Activated CD4-positive, alpha-beta T cell treated with anti-CD3 and anti-CD28 coated beads for 4 hours (primary cell): ENCODE measurements at regions not wholly inside any gene's neighbourhood (a gene's known extent, or its start where the extent isn't known, plus 50 kb on each side); places are given as distances from the start of the nearest gene placed in this dataset.

Source experiments
- DNase-seq, 2 donors: peaks; one replicate each; pipeline ENCODE4 v3.0.0-alpha.2; 2020

DNA sequence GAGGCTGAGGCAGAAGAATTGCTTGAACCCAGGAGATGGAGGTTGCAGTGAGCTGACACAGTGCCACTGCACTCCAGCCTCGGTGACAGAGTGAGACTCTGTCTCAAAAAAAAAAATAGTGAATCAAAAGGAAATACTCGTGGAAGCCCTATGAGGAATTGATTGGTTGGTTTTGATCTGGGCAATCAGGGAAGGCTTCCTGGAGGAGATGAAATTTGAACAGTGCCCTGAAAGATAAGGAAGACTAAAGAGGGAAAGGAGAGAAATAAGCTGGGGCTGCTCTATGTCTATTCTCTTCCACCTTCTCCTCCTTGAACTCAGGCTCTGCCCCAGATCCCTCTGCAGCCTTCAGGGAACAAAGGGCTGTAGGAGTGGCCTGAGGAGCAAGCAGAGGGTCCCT, 54.1 kb downstream of the IRF2BPL start:
- DNase-seq = no peak

DNA sequence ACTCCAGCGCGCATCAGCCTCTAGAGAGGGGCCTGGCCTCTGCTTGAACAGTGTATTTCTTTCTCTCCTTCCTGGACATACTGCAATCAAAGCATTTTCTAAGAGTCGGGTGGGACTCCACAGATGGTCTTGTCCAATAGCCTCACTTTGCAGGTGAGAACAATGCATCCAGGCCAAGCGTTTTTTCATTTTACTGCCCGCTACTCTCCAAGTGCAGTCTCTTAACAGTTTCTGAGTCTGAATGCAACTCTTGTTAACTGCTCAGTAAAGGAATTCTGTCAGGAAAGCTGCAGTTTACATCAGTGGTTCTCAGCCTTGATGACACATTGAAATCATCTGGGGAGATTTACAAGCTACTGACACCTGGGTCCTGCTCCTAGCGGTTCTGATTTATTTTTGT, 57.0 kb downstream of the IRF2BPL start:
- no peak for DNase-seq

DNA sequence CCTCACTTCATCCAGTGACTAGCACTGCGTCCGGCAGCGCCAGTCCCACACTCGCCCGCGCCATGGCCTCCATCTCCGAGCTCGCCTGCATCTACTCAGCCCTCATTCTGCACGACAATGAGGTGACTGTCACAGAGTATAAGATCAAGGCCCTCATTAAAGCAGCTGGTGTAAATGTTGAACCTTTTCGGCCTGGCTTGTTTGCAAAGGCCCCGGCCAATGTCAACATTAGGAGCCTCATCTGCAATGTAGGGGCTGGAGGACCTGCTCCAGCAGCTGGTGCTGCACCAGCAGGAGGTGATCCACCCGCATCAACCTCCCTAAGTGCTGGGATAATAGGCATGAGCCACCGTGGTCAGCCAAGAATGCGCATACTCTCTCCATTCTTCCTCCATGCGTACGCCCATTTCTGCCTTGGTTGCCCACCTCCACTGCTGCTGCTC, 59.9 kb downstream of the IRF2BPL start:
- no peak for DNase-seq

DNA sequence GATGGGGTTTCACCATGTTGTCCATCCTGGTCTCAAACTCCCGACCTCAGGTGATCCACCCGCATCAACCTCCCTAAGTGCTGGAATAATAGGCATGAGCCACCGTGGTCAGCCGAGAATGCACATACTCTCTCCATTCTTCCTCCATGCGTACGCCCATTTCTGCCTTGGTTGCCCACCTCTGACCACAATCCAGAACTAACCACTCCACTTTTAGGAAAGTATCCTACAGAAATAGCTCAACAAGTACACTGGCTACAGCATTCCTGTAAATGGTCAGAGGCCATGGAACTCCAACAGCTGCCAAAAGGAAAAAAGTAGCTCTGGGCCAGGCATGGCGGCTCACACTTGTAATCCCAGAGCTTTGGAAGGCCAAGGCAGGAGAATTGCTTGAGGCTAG, 60.7 kb downstream of the IRF2BPL start:
- no peak for DNase-seq

DNA sequence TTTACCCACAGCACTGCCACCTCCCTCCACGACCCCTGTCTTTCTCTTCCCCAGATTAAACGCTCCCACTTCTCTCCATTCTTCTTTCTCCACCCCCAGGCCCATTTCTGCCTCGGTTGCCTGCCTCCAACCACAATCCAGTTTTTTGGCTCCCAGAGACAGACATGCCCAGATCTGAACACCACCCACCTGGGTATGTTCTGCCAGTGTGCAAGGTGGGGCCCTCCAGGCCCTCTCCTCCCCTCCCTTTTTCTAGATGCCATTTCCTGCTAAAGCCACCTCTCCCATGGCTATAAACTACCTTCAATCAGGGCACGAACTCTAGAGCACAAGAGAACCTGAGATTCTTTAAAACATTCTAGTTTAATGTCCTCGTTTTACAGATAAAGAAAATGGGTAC, 63.3 kb downstream of the IRF2BPL start:
- no peak for DNase-seq

DNA sequence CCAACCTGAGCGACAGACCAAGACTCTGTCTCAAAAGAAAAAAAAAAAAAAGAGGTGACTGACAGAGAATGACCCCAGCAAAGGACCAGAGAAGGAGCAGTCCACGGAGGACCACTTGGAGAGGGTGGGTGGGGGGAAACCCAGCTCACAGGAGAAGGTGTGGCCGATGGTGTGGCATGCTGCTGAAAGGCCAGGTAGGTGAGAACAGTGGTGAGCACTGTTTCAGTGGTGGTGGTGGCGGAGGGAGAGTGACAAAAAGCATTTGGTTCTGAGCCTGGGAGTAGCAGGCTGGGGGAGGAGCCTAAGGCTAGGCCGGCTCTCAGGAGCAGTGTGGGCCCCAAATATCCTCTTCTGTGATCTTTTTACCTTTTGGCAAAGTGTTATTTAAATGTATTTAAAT, 63.8 kb downstream of the IRF2BPL start:
- DNase-seq = no peak

DNA sequence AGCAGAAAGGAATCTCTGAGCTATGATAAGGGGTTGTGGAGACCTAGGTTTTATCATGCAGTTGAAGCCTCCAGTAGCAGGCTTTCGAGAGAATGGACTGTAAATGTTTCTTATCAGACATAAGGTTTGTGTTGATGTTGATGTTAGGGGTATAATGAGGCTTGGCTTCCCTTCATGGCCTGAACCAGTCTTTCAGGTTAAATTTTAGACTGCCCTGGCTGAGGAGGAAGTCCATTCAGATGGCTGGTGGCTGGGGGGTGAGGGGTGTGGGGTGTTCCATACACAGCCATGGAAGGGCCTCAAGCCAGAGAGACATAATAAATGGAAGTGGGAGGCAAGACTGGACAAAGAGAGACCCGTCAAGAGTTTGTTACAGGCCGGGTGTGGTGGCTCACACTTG, 65.1 kb downstream of the IRF2BPL start:
- DNase-seq = no peak

DNA sequence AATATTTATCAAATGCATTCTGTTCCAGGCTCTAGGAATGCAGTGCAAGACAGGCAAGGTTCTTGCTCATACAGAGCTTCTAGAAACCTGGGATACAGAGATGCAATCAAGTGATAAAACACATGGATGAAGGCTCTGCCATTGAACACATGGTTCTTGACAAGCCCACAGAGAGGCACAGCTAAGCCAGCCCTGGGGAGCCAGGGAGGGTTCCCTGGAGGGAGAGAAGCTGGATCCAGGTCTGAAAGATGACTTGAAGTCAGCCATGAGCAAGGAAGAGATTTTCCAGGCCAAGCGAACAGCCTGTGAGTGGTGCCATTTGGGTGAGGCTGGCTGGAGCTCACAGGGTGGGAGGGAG, 66.2 kb downstream of the IRF2BPL start:
- DNase-seq = no peak

DNA sequence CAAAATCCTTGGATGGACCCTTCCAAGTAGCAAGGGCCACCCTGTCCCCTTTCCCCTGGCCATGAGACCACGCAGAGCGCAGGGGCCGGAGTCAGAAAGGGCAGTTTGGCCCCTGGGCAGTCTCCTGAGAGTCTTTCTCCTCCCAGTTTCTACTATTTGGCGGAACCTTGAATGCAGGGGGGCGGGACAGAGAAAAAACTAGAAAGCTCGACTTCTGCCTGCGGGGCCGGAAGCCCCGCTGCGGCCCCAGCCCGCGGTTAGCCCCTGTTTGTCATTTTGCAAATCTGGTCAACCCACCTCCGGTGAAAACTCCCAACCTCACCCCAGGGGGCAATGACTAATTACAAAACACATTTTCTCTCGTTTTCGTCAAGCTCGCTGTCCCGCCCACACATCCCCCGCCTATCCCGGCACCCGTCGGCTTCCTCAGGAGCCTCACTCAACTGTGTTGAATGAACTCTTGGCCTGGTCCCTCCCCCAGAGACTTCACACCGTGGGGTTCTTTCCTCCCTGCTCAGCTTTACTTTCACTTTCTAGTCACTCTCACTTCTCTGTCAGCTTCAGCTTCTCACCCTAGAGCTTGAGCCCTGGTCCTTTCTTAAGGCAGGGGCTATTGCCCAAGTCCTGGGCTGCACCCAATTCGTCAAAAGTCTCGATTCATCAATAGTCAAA, 66.7 kb downstream of the IRF2BPL start:
- peak; percentile 98 to 99 for DNase-seq

DNA sequence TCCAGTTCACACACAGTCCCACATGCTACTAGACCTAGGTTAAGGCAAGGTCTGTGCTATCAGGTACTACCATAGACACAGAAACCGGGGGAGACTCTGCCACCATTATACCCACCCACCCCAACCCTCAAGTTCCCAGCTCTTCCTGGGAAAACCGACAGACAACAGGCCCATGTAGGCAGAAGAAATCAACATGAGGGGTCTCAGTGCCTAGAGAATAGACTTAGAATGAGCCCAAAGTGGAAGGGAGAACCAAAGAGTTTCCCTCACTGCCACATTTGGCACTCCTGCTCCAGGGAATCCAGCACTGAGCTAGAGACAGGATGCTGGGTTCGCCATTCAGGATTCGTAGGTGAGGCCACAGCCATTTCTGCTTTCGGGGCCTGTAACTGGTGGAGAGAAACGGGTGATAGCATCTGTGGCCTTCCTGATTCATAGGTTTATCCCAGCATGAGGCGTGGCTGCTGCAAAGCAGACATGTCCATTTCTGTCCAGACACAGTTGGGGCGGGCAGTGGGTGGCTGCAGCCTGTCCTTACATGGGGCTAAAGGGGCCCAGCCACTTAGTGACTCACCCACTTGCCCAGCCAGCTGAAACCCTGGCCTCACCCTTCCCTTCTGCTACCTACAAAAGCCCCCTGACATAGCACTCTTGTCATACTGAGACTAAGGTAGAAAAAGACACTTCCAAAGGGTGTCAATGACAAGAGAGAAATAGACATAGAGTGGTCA, 69.4 kb downstream of the IRF2BPL start:
- DNase-seq = no peak

DNA sequence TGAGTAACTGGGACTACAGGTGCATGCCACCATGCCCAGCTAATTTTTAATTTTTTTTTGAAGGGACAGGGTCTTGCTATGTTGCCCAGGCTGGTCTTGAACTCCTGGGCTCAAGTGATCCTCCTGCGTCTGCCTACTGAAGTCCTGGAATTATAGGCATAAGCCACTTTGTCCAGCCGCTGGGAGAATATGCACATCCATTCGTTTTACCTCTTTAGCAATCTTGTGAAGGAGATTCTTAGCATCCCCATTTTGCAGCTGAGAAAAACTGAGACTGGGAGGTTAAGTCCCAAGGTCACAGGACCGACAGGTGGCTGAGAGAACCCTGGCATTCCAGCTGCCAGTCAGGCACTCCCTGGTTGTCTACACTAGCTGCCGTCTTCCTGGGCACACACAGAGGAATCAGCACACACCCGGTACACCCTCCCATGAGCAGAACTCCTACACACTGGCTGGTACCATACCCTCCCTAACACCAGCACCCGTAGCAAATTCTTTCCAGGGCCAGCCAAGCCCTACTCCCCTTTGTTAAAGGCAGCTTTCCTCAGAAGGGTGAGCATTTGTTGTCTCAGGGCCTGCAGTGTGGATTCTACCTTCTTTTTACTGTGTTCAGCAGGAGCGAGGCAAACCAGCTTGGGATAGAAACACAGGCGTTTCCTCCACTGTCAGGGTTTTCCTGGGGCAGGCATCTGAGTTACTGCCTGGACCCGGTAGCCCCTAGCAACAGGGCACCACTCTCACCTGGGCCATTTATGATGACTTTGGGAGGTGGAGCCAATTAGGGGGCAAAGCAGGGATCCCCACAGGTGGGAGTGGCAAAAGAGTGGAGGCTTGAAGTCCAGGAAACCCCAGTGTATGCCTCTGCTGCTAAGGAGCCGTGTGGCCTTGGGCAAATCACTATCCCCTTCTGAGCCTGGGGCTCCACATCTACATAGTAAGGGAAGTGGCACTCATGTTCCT, 70.2 kb downstream of the IRF2BPL start:
- DNase-seq = no peak

DNA sequence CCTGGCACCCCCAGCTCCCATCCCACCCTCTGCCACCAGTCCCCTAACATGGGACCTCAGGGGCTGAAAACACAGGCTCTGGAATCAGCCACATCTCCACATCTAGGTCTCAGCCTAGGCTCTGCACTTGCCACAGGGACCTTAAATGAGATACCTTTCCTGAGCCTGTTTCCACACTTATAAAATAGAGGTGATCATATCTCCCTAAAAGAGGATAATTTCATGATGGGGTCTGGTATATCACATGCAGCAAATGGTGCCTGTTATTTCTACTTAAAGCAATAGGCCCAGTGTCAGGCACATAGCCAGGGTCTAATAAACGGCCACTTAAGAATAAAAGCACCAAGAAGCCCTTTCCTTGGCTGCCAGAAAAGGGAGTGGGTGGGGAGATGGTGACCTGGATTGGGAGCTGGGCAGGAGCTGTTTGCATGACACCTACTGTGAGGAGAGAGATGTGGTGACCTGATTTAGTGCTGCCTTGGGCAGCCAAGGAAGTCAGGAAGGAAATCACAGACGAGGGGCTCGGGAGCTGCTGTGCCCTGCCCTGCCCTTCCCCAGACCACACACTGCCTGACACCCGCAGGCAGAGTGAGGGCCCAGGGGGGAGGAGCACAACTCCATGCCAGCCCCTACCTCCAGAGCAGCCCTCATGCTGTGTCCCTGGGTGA, 71.2 kb downstream of the IRF2BPL start:
- DNase-seq = no peak

DNA sequence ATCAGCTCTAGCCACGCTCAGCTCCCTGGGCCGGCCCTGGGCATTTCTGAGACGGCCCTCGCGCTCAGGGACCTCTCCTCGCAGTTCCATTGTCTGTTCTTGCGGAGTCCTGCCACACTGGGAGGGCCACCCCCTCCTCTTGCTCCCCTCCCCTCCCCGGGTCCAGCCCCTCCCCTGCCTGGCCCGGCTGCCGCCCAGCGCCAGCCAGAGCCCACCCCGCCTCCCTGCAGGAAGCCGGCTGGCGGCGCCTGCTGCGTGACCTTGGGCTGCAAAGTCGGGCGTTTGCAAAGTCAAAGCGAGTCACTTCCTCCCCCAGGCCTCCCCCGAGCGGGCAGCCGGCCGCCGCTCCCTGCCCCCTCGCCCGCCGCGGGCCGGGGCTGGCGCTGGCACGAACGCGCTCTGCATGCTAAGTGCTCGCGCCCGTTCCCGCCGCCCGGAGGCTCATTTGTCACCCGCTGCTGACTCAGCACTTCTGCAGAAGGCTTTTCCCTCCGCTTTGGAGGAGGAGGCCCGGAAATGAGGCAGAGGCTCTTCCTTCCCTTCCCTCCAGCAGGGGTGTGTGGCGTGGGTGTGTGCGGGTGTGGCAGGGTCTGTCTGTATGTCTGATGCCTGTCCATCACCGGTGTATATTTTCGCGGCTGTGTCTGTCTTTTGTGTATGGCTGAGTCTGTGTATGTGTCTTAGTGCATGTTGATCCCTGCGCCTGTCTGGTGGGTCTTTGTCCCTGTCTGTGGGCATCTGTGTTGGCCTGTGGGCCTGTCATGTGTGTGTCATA, 72.0 kb downstream of the IRF2BPL start:
- peak; percentile 94 to 95 for DNase-seq

DNA sequence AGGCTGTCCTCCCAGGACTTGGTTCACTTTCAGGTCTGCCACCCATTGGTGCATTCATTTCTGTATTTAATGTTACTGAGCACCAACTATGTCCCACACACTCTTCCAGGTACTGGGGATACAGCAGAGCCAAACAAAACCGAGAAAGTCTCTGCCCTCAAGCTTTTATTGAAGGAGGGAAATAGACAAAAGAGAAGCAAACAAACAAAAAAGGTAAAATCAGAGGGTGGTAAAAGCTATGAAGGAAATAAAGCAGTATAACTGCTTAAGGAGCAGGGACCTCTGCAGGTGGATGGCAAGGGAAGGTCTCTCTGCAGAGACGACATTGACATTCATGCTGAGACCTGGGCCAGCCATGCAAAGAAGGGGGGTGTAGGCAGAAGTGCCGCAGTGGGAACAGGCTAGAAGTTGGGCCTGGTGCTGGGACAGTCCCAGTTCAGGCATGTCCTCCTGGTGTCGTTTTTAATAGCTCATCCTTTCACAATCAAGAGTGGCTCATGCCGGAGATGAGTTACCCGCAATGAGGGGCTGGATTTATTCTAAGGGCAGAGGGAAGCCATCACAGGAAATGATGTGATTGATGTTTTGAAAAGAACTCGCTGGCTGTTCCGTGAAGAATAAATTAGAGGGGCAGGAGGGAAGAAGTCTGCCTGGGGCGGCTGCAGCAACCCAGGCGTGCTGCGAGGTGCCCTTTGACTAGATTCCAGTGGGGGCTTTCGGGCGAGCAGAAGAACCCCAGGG, 72.8 kb downstream of the IRF2BPL start:
- DNase-seq = peak; percentile 47 to 60

DNA sequence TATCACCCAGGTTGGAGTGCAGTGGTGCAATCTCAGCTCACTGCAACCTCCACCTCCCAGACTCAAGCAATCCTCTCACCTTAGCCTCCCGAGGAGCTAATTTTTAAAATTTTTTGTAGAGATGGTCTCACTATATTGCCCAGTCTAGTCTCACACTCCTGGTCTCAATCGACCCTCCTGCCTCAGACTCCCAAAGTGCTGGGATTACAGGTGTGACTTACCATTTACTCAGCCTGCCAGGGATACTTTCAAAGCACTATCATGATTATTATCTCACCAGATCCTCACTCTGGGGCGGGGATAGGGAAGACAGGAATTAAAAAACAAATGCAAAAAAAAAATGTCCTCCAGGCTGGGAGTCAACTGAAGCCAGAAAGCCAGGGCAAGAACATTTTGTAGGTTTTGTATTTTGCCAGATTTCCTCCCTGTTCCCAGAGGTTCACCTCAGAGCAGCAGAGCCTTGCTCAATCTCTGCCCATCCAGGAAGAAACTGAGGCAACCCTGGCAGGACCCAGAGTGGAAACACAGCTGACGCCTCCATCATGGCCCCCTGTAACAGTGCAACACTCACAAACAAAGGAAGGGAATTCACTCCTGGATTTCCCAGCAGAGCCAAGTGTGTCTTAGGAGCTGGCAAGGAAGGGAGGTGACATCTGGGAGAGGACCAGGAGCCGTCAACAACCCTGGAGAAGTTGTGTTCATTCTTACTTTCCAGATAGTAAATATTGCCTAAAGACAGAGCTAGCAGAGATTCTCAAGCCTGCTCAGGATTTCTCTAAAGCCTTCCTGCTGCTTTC, 73.9 kb downstream of the IRF2BPL start:
- no peak for DNase-seq

DNA sequence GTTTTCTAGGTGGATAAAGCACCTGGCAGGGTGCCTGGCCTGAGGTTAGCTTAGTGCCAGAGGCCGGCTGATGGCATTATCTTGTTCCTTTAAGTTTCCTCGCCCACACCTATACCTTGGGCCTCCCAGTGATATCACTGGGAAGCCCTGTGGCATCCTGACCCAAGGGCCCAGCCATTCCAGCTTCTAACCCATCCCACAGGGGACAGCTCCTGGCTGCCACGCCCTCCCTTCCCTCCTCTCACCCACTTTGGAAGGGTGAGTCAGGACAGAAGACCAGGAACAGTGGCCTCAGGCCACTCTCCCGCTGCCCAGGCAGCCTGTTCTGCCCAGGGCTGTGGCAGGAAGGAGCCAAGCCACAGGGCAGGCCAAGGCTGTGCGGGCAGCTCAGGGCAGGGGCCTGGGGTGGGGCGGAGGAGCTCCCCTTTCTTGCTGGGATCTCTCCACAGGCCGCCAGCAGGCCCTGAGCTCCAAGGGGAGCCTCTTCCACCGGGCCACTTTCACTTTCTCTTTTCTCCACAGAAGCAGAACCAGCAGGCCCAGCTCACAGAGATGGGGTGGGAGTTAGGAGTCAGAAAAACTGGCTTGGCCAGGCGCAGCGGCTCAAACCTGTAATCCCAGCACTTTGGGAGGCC, 75.1 kb downstream of the IRF2BPL start:
- DNase-seq = peak; percentile 57 to 64

DNA sequence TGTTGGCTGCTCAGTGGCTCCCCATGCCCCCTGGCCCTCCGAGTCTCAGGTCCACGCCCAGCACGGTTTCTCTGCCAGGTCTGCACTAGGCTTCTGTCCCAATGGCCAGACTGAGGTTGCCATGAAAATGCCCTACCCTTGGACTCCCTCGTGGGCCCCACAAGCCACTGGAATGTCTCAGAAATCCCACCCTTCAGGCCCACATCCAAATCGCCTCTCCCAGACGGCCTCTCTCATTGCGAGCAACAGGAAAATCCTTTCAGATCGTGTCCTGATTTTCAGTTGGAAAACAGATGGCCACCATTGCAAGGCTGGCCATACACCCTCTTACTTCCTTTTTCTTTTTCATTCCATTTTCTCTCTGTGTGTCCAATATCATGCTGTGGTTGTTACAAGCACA, 77.3 kb downstream of the IRF2BPL start:
- DNase-seq = no peak

DNA sequence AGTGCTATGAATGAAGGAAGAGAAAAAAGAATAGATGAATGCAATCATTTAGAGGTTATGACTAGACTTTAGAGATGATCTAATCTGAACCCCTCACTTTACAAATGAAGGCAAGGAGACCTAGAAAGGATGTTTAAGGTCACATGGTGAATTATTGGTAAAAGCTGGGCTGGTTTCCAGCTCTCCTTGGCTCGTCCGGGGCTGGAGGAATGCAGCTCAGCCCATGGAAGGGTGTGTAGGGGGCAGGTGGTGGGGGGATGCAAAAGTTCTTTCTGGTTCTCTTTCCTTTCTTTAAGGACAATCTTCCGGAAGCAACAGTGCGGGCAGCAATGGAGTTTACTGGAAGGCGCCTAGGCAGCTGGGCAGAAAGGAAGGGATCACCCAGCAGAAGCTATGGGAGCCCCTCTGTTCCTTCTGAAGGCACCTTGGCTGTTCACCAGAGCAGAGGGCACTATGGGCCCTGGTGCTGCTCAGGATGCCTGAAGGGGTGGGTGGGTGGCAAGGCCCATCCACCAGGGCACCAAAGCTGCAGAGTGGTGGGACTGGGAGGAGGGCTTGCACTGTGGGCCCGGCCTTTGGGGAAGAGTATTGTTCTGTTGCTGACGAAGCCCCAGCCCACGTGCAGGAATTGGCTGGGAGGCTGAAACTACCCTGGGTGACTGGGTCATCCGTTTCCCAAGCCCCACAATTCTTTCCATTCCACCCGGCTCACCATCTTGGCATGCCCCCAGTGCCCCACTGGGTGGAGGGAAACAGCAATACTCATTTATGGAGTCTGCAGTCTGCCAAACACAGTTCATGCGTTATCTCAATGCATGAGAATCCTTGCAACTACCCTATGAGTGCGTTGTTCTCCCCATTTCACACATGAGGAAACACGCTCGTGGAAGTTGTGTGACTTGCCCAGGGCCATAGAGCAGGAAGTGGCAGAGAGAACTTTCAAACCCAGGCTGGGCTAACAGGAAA, 78.2 kb downstream of the IRF2BPL start:
- DNase-seq = no peak

DNA sequence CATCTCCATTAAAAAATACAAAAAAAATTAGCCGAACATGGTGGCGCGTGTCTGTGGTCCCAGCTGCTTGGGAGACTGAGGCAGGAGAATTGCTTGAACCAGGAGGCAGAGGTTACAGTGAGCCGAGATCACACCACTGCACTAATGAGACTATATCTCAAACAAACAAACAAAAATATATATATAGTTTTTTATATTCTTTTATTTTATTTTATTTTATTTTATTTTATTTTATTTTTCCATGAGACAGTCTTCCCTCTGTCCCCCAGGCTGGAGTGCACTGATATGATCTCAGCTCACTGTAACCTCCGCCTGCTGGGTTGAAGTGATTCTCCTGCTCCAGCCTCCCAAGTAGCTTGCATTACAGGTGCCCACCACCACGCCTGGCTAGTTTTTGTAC, 79.5 kb downstream of the IRF2BPL start:
- no peak for DNase-seq
